ENCODE measurements at regions not wholly inside any gene's neighbourhood (a gene's known extent, or its start where the extent isn't known, plus 50 kb on each side); places are given as distances from the start of the nearest gene placed in this dataset.
A peak's percentile ranks its signal among the peaks of the same experiment; 100 is the strongest.
"Not testable (repeated sequence)": the region's sequence is repeated elsewhere in the genome, so short reads cannot be mapped to it uniquely, and the experiment has no call there.

DNA sequence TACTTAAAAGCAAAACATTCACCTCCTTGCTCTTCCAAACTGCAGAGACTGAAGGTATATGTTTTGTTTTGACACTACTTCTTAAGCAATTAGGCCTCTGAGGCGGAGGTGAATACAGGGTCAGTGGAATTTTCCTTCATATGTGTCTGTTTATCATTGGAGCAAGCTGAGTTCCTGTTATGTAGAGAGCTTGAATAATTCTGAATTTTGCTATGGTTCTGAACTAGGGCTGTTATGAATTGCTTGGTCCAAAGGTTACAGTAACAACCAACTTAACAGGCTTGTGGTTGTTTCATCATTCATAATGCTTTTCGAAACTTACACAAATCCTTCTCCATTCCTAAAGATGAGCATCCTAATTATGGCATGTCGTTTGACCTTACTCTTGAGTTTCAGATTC is 444.6 kb upstream of the MEF2C start:
- no peak for DNase-seq
- in situ Hi-C loops (cut with MboI; ENCODE audit: low pct_unique_long_range_greater_than_20kb, low sequenced_read_pairs), result no loop called here

DNA sequence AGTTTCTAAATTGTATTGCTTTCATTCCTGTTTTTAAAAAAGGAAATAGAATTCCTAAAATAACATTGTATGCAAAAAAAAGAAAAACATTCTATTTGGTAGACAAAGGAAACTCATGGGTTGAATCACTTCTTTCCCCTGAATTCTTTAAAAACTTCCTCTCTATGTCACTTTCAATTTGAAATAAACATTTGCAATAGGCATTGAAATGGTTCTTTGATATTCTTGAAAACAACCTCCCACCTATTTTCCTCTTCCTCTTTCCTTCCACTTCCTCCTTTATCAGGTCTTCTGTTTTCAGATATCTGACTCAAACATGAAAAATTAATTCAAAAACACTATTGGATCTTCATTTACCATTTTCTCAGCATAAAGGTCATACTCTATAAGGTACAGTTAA is 442.0 kb upstream of the MEF2C start:
- peak; percentile 31 for DNase-seq
- in situ Hi-C loops (cut with MboI; ENCODE audit: low pct_unique_long_range_greater_than_20kb, low sequenced_read_pairs), result no loop called here

DNA sequence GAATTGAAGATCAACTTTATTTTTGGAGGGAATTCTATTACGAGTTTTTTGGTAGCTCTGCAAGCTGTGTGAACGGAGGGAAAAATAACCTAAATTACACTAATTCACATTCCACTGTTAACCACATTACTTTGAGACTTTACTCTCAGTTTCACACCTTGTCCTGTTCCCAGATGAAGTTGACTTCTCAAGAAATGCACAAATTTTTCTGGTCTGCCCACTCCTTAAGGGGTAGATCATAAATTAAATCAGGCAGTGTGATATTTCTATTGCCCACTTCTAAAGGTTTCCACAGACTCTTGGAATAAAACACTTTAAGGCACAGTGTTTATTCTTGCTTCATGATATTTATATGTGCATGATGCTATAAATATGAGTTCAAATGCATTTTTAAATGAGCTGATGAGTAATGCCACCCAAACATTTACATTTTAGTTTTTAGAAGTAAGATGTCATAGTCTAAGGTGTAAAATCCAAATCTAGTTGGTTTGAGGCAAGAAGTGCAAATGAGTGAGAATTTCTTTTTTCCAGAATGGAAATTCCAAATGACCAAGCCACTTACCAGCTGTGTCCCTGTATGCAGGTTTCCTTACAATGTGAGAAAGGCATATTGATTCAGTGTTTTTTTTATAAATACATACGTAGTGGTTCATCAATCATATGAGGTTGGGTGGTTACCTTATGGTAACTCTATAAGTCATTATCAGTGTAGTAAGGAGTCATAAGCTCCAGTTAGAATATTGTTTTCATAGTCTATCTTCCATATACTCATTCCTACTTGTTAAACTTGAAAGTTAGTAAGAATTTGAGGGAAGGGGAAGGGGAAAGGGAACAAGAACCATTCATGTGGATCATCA is 437.7 kb upstream of the MEF2C start:
- DNase-seq, result no peak
- in situ Hi-C loops (cut with MboI; ENCODE audit: low pct_unique_long_range_greater_than_20kb, low sequenced_read_pairs), result no loop called here

DNA sequence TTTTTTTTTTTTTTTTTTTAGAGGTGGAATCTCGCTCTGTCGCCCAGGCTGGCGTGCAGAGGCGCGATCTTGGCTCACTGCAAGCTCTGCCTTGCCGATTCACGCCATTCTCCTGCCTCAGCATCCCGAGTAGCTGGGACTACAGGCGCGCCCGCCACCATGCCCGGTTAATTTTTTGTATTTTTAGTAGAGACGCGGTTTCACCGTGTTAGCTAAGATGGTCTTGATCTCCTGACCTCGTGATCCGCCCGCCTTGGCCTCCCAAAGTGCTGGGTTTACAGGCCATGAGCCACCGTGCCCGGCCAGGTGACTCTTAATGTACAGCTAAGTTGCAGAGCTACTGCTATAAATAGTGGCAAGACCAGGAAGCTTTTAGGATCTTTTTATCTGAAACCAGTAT is 434.9 kb upstream of the MEF2C start:
- DNase-seq; in situ Hi-C loops (cut with MboI; ENCODE audit: low pct_unique_long_range_greater_than_20kb, low sequenced_read_pairs): not testable (repeated sequence)

DNA sequence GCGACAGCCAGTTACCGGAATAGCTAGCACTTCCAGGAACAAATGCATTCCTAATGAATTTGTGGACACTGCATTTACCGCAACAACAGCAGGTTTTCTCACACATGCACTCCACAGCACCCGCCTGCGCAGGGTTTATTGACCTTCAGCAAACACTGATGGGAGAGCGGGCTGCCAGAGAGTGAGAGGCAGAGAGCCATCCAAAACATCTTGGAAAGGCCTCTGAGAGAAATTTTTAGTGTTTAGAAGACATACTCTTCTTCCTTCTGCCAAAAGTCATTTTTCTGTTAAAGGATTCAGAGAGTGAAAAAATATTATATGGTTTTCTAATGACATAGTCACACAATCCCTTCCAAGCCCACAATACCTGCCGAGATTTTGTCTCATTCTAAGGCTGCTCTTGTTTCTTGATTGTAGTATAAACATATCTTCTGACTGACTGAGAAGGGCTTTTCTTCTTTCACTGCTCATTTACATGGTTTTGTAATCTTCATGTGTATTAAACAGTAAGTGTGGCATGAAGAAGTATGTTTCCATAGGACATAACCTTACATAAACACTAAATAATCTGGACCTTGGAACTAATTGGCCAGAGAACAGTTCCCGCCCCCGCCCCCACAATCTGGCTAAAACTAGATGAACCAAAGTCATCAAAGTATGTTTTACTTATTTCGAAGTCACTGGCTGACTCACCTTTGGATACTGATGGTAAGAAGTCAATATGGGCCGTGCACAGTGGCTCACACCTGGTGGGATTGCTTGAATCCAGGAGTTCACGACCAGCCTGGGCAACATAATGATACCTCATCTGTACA is 432.5 kb upstream of the MEF2C start:
- no peak for DNase-seq
- in situ Hi-C loops (cut with MboI; ENCODE audit: low pct_unique_long_range_greater_than_20kb, low sequenced_read_pairs), result no loop called here

DNA sequence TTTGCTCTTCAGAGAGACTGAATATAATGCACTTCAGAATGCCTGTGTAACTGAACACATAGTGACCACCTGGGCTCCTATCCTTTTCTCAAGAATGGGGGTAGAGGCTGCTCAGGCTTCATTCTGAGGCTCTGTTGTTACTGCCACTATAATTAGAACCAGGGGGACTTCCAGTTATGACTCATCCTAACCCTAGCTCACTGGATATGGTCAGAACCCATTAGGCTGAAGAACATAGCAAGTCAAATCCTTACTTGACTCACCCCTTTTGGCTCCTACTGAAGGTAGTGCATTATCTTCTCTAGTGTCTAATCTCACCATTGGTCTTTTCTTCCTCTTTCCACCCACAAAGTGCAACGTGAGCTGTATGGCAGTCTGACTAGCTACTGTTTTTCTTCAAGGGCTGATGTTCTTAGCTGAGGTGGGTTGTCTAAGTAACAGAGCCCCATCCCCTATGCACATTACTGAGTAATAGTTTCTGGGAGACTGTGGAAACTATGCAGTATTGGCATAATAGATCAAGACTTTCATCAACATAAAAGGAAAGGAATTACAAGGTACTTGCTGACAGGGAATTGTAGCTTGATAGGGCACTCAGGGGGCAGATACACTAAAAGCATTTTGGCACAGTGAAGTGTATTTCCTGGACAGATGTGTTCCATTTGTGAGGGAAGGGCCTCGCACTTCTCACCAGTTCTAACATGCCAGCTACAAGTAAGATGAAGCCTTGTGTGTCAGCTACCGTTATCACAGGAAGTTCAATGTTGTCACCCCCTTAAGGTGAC is 431.0 kb upstream of the MEF2C start:
- in situ Hi-C loops (cut with MboI; ENCODE audit: low pct_unique_long_range_greater_than_20kb, low sequenced_read_pairs), result no loop called here

DNA sequence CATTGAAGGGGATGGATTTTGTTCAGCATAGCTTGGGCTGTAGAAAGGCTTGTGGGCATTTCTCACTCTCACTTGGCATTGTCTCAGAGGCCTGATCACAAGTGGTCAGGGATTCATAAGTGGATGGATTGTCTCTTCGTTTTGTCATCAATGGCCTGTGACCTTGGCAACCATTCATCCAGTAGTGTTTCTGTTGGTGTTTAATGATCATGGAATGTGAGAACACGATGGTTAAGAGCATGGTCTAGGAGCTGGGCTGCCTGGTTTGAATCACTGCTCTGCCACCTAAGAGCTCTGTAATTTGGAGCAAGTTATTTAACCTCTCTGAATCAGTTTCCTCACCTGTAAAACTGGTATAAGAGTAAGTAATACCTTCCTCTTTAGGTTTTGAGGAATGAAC is 430.1 kb upstream of the MEF2C start:
- in situ Hi-C loops (cut with MboI; ENCODE audit: low pct_unique_long_range_greater_than_20kb, low sequenced_read_pairs), result no loop called here
- no peak for DNase-seq

More for the DNA sequence above, 431.0 kb upstream of the MEF2C start:
- DNase-seq, result peak; percentile 73

DNA sequence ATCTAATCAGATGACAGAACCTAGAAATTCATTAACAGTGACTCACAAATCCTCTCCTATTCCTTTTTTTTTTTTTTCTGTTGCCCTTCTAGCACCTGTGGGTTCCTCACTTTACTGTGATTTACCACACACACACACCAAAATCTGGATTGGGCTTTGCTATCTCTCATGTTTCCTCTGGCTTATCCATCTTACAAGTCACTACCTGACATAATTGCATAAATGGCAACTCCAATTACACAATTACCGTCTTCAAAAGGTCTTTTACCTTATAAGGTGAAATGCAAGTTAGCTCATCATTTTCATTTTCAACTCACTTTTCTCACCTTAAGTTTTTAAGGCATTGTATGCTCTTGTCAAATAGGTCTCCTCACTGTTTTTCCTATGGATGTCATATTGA is 426.3 kb upstream of the MEF2C start:
- in situ Hi-C loops (cut with MboI; ENCODE audit: low pct_unique_long_range_greater_than_20kb, low sequenced_read_pairs), result no loop called here
- DNase-seq, result no peak

DNA sequence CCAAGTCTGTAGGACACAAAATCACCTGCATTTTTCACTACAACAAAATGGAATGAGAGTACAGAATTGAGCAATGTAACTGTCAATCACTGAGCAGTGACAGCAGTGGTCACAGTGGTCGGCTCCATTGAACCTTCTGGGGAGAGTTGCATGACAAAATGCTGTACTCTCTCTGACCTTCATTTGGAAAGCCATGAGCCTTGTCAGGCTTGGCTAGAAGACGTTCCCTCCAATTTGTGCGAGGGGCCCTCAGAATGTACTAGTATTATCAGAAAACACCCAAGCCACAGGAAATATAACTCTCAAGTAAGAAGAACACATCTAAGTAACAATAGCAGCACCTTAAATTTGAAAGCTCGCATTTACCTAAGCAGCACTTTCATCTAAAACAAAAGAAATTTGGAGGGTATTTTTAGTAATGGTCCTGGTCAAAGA is 425.6 kb upstream of the MEF2C start:
- DNase-seq, result no peak
- in situ Hi-C loops (cut with MboI; ENCODE audit: low pct_unique_long_range_greater_than_20kb, low sequenced_read_pairs), result no loop called here

DNA sequence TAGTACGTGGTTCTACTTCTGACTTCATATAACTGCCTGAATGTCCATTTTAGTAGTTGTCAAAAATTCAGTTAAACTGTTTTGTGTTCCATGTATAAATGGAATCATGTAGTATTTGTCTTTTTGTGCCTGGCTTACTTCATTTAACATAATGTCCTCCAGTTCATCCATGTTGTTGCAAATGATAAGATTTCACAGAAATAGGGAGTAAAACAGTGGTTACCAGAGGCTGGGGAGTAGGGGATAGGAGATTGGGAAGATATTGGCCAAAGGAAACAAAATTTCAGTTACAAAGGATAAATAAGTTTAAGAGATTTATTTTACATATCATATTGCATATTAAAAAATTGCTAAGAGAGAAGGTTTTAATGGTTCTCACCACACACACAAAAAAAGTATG is 425.0 kb upstream of the MEF2C start:
- DNase-seq, result no peak
- in situ Hi-C loops (cut with MboI; ENCODE audit: low pct_unique_long_range_greater_than_20kb, low sequenced_read_pairs), result no loop called here

DNA sequence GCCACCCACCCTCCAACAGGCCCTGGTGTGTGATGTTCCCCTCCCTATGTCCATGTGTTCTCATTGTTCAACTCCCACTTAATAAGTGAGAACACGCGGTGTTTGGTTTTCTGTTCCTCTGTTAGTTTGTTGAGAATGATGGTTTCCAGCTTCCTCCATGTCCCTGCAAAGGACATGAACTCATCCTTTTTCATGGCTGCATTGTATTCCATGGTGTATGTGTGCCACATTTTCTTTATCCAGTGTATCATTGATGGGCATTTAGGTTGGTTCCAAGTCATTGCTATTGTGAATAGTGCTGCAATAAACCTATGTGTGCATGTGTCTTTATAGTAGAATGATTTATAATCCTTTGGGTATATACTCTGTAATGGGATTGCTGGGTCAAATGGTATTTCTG is 424.2 kb upstream of the MEF2C start:
- DNase-seq; in situ Hi-C loops (cut with MboI; ENCODE audit: low pct_unique_long_range_greater_than_20kb, low sequenced_read_pairs): not testable (repeated sequence)

DNA sequence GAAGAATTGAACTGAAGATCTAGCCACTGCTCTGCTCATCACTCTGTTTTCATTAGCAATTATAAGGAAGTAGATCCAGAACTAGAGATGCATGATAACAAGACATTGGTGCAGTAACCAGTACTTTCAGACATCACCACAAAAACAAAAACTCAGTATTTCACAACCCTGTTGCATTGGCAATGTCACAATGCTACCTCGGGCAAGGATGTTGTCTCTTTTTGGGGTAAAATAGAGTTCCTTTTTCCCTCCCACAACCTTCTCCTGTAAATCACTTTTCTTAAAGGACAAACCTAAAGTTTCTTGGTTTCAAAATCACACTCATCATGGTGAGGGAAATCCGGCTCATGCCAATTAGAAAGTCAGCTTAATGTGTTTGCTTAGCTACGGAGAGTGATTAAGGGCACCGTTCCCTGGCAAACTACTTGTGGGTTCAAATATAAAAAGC is 420.1 kb upstream of the MEF2C start:
- DNase-seq, result peak; percentile 27
- in situ Hi-C loops (cut with MboI; ENCODE audit: low pct_unique_long_range_greater_than_20kb, low sequenced_read_pairs), result no loop called here

DNA sequence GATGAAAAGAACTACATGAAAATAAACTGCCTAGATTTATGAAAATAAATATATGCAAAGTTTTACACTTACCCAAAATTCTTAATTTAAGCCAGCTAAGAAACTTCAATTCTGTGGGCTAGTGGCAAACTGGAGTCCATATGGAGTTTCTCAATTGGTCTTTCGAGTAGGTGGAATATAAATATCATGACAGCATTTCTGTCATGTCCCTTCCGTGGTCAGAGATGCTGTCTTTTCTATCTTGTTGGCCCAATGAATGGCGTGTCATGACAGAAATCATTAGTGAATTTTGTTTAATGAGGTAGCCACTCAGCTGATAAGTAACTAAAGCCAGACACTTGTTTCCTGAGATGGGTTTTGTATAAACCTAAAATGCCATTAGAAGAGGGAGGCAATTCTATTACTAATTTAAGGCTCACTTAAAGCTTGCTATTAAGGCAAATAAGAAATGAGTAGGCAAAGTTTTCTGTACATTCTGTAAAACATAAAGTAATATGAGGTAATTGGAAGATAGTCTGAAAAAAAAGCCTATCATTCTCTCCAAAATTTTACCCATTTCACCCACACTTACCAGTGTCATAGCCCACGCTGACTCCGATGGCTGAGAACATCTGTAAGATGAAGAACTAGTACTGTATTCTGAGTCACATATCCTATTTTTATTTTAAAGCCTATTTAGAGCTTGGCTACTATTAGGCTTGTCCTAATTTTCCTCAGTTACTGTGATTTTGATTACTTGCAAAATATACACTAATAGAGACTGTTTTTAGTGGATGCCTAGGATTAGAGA is 419.3 kb upstream of the MEF2C start:
- in situ Hi-C loops (cut with MboI; ENCODE audit: low pct_unique_long_range_greater_than_20kb, low sequenced_read_pairs), result no loop called here
- DNase-seq, result no peak

DNA sequence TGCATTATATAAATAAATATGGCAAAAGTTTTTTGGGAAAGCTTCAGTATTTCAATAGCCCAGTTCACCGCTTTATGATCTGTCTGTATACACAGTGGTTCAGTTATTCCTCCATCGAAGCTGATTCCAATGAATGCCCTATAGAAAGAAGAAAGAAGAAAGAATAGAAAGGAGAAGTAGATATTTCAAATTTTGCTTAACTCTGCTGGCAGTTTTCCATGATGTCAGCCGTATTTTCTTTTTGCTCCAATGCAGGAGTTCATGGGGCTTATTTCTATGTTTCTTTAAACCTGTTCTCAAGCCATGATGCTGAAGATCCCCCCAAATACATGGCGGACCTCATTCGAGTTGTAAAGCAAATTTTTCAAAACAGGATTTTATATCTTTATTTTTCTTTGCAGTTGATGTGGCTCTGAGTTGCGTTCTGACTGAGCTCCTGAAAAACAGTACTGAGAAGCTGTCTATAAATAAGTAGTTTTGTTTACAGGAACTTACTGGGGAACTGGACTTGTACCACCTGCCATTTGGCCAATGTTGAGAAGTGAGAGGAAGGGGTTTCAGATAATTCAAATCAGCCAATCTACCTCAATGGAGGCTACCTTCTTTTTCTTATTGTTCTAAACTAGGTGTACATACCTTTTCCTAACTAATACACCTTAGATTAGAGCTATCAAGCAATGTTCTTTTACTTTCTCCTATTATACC is 418.5 kb upstream of the MEF2C start:
- in situ Hi-C loops (cut with MboI; ENCODE audit: low pct_unique_long_range_greater_than_20kb, low sequenced_read_pairs), result no loop called here
- no peak for DNase-seq

DNA sequence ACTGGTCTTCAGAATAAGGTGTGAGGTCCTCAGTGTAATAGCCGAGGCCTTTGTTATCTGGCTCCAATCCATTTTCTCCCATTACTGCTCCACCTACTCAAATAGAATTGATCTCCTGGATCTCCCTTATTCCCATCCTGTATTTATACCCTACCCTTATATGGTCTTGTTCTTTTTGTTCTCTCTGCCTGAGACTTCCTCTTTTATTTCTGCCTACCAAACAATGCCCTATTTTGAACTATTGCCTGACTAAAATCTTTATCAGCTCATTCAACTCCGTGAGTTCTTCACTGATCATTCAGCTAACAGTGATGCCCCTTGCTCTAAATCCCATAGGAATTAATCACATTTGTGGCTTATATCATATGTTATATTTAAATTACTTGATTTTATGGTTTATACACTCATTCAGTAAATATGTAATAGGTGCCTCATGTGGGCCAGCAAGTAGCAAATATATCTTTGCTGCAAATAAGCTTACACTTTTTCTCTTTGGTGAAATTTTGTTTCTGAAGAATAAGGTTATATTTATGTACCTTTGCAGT is 417.5 kb upstream of the MEF2C start:
- peak; percentile 43 for DNase-seq
- in situ Hi-C loops (cut with MboI; ENCODE audit: low pct_unique_long_range_greater_than_20kb, low sequenced_read_pairs), result no loop called here

DNA sequence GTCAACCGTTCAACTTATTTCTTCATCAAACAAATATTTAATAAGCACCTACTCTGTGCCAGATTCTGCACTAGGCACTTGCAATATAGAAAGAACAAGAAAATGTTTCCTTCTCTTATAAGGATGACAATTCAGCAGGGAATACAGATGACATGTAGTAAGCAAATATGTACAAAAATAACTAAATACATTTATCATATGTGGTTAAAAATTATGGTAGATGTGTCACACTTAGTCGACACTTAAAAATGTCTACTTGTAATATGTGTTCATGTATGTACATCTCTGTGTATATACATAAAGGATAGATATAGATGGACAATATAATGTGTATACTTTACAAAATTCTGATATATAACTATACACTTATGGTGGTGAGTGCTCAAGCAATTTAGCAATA is 417.0 kb upstream of the MEF2C start:
- in situ Hi-C loops (cut with MboI; ENCODE audit: low pct_unique_long_range_greater_than_20kb, low sequenced_read_pairs), result no loop called here

DNA sequence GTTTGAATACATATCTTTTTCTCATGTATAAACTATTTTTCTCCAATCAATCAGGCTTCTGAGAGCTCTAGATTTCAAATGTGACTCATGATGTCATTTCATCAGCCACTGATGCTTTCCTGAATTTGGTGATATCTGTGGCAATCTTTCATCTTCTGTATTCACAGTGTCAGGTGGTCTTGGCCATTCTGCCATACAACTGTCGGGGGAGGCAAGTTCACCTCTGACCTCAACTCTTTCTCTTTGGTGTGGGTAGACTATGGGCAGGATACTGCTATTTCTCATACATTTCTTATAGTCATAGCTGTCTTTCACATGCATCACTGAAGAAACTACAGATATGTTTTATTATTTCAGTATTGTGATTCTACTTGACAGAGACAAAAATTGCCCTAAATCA is 414.1 kb upstream of the MEF2C start:
- DNase-seq, result no peak
- in situ Hi-C loops (cut with MboI; ENCODE audit: low pct_unique_long_range_greater_than_20kb, low sequenced_read_pairs), result no loop called here

More for the DNA sequence above, 417.0 kb upstream of the MEF2C start:
- no peak for DNase-seq

DNA sequence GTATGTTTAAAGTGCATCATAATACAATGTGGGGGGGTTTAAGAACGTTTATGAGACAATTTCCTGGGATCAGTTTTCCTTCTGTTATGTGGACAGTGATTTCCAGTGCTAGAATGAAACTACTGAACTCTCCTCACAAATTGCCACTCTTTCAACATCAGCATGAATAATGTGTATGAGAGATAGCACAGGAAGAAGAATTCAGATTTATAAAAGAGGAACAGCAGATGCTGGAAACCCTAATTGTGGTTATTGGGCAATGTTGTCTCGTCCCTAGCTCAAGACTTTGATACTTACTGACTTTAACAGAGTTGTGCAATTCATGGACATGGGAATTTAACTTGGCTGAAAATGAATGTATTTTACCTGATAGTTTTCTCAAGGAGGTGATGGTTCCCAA is 410.8 kb upstream of the MEF2C start:
- DNase-seq, result peak; percentile 84
- in situ Hi-C loops (cut with MboI; ENCODE audit: low pct_unique_long_range_greater_than_20kb, low sequenced_read_pairs), result no loop called here
